Transverse colon (tissue), 4 donors: ENCODE measurements at regions not wholly inside any gene's neighbourhood (a gene's known extent, or its start where the extent isn't known, plus 50 kb on each side); places are given as distances from the start of the nearest gene placed in this dataset.

ENCODE experiments used
- DNase-seq: peaks from one replicate; pipeline ENCODE4 v3.0.0-alpha.2; 2019
- H3K27ac ChIP-seq, 4 donors: fragments of 200-600 bp; sonication (generic); 2 replicates each; pipeline ENCODE4 v1.5.1; 2016 to 2018; ENCODE audit warnings: inconsistent platforms in 4 of 4
- H3K27me3 ChIP-seq: fragments of 200-600 bp; sonication (generic); 2 replicates; pipeline ENCODE4 v1.5.1; 2017; ENCODE audit warnings: inconsistent platforms
- H3K36me3 ChIP-seq, 4 donors: fragments of 200-600 bp; sonication (generic); 2 replicates each; pipeline ENCODE4 v1.5.1; 2017 to 2019; ENCODE audit warnings: inconsistent platforms in 4 of 4
- H3K4me1 ChIP-seq, 4 donors: fragments of 200-600 bp; sonication (generic); 2 replicates each; pipeline ENCODE4 v1.5.1; 2017 to 2020; ENCODE audit warnings: inconsistent platforms in 4 of 4
- H3K4me3 ChIP-seq, 4 donors: fragments of 200-600 bp; sonication (generic); 1 replicate in 1 of 4; 2 replicates in 3 of 4; pipeline versions ENCODE4 v1.5.1 to v1.6.1; 2017 to 2019; ENCODE audit warnings: inconsistent platforms in 4 of 4
- H3K9me3 ChIP-seq, 2 donors: fragments of 200-600 bp; sonication (generic); 2 replicates each; pipeline ENCODE4 v1.5.1; 2017 to 2019; ENCODE audit warnings: inconsistent platforms in 2 of 2
- EP300 ChIP-seq: sonication (generic); formaldehyde crosslinking; IDR thresholded peaks from one replicate; pipeline ENCODE4 v1.6.1; 2017; ENCODE audit warnings: antibody characterized with exemption, low read depth
- POLR2A ChIP-seq: fragments of 450-650 bp; IDR thresholded peaks from one replicate; pipeline ENCODE4 v1.6.1; 2016; ENCODE audit warnings: antibody characterized with exemption, mild to moderate bottlenecking, moderate library complexity
- POLR2AphosphoS5 ChIP-seq, 3 donors: sonication (generic); formaldehyde crosslinking; IDR thresholded peaks; one replicate each; pipeline ENCODE4 v1.6.1; 2016; ENCODE audit warnings: antibody characterized with exemption in 3 of 3
- WGBS, 2 donors: methylation state at CpG; one replicate each; pipeline ENCODE4 v1.1.5; 2018; ENCODE audit warnings: low coverage in 1 of 2; 5-methylcytosine and 5-hydroxymethylcytosine counted together
- in situ Hi-C, 4 donors: fragments of 200-750 bp; cut with MboI; loops; one replicate each; pipeline versions ENCODE4 v1.15.0 to v1.15.1; 2017; ENCODE audit warnings: low sequenced_read_pairs in 3 of 4, low pct_ligation_motif_present in 1 of 4, low pct_unique_long_range_greater_than_20kb in 1 of 4
- intact Hi-C: fragments of 100-400 bp; cut with DNase I; formaldehyde crosslinking; loops from one replicate; pipeline ENCODE4 v1.15.1; 2023; ENCODE audit warnings: low total_unique reads
- TF ChIP-seq, protein P1 (sequence below), 5 experiments: fragments of 200-600 bp in 3 of 5; fragments of 450-650 bp in 2 of 5; sonication (generic) in 3 of 5; IDR thresholded peaks; 1 replicate in 2 of 5; 2 replicates in 3 of 5; pipeline ENCODE4 v1.5.1; 2016 to 2017; ENCODE audit warnings: antibody characterized with exemption in 5 of 5, inconsistent platforms in 3 of 5, mild to moderate bottlenecking in 2 of 5, moderate library complexity in 1 of 5

DNA sequence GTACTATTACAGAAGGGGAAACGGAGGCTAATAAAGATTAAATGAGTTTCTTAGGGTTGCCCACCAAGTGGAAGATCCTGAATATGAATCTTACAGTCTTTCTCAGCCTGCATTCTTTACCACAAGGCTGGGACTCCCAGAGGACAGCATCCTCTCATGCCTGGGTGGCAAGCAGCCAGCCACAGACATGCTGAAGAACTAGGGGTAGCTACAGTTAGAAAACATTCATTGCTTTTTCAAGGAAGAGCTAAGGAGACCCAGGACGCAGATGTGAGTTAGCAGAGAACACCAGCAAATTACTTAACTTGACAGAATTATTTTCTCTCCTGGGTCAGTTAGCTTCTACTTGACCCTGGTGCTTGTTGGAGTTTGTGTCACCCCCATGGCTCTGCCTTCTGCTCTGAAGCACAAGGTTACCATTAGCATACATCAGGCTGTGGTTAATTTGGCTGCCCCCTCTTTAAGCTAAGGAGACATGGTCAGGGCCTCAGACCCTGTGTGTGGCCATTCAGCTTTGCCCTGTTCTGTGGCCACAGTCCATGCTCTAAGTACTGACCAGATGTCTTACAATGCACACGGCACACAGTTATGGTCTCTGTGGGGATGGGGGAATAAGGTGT lies 132.3 kb upstream of the TNP1 start:
- in situ Hi-C loops (no loop called here), intact Hi-C loops (no loop called here)
- no peaks in the 10 kb centered on the region for H3K27me3 ChIP-seq
- H3K4me1 ChIP-seq, result peaks cover 0 to 12% (median 0%) of the 10 kb centered on the region in 4 donors
- peak overlapping the region in 1 of 4 donors; percentile 9 for H3K27ac ChIP-seq
- H3K9me3 ChIP-seq, result no peaks in the 10 kb centered on the region
- no peaks in the 10 kb centered on the region for H3K36me3 ChIP-seq
- no peak overlapping the region for H3K4me3 ChIP-seq
- DNase-seq, result no peak
- TF ChIP-seq POLR2AphosphoS5 (IDR thresholded peaks at IDR 0.05) (no peak), EP300 (no peak), POLR2A (no peak)
- TF ChIP-seq, protein P1, sequence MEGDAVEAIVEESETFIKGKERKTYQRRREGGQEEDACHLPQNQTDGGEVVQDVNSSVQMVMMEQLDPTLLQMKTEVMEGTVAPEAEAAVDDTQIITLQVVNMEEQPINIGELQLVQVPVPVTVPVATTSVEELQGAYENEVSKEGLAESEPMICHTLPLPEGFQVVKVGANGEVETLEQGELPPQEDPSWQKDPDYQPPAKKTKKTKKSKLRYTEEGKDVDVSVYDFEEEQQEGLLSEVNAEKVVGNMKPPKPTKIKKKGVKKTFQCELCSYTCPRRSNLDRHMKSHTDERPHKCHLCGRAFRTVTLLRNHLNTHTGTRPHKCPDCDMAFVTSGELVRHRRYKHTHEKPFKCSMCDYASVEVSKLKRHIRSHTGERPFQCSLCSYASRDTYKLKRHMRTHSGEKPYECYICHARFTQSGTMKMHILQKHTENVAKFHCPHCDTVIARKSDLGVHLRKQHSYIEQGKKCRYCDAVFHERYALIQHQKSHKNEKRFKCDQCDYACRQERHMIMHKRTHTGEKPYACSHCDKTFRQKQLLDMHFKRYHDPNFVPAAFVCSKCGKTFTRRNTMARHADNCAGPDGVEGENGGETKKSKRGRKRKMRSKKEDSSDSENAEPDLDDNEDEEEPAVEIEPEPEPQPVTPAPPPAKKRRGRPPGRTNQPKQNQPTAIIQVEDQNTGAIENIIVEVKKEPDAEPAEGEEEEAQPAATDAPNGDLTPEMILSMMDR (IDR thresholded peaks at IDR 0.05), result no peak
- 80% methylated on average over 3 of the region's 3 CpGs; no CpG with 5 or more reads in 1 of the 2 donors for WGBS, 2 donors

DNA sequence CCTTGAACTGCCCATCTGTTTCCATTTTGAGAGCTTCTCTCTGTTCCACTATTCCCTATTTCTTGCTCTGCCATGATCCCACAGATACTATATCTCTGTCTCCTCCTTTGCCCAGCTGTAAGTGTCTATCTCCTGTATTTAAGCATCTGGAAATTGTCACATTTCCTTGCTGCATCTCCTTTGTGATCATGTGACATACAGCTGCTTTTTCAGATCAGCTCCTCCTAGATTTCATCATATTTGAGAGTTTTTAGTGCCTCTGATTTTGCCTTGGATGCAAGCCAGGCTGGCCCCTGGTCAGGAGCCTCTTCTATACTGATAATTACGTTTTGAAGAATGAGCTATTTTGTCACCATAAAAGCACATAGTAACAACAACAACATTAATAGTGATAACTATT lies 131.7 kb upstream of the TNP1 start:
- DNase-seq, result no peak

DNA sequence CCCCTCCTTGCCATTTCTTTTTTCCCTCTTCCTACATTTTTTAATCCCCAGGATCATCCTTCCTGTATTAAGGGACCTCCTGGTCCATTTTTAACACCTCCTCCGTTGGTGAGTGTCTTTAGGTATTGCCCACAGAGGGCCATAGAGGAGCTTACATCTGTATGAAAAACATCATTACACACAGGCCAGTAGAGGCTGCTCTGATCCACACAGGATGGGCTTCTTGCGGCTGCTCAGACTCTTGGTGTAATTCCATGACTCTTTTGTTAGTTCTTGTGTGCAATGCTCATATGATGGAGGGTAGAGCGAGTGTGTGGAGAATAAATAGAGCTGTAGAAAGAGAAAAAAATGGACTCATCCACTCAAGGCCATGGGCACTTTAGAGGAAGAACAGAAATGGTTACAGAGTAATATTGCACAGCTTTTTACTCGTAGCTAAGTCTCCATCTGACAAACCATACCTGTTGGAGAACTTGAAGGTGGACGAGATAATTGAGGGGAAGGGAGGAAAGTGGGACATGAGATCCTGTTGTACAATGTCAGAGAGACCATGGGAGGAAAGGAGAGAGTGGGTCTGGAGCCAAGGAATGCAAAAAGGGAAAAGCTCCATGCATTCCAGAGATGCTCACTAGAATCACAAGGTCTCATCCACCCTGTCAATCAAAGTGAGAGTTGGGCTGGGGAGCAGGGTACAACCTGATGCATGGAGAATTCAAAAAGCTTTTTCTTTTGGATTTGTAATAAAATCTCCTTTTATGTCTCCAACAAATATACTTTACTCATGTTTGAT lies 129.7 kb upstream of the TNP1 start:
- TF ChIP-seq, protein P1 (IDR thresholded peaks at IDR 0.05), result no peak
- TF ChIP-seq POLR2AphosphoS5 (IDR thresholded peaks at IDR 0.05), result no peak
- TF ChIP-seq POLR2A, result no peak
- 65 to 71% methylated on average over 4 to 5 of the region's 5 CpGs for WGBS, 2 donors
- Histone ChIP-seq H3K4me3 (no peak overlapping the region), H3K27ac (no peak overlapping the region), H3K4me1 (peaks cover 0 to 12% (median 0%) of the 10 kb centered on the region in 4 donors), H3K36me3 (no peaks in the 10 kb centered on the region), H3K9me3 (no peaks in the 10 kb centered on the region), H3K27me3 (no peaks in the 10 kb centered on the region)
- intact Hi-C loops (no loop called here), in situ Hi-C loops (no loop called here)
- DNase-seq, result no peak

More for the DNA sequence above, 131.7 kb upstream of the TNP1 start:
- Histone ChIP-seq H3K4me1 (peaks cover 0 to 12% (median 0%) of the 10 kb centered on the region in 4 donors), H3K9me3 (no peaks in the 10 kb centered on the region), H3K4me3 (no peak overlapping the region), H3K36me3 (no peaks in the 10 kb centered on the region), H3K27me3 (no peaks in the 10 kb centered on the region), H3K27ac (peak overlapping the region in 1 of 4 donors; percentile 9)
- intact Hi-C loops (no loop called here), in situ Hi-C loops (no loop called here)
- 14 to 20% methylated on average over 1 of the region's 1 CpG for WGBS, 2 donors
- peak in 1 of 3 donors; percentile 40 for TF ChIP-seq POLR2AphosphoS5 (IDR thresholded peaks at IDR 0.05)
- TF ChIP-seq POLR2A, result no peak

DNA sequence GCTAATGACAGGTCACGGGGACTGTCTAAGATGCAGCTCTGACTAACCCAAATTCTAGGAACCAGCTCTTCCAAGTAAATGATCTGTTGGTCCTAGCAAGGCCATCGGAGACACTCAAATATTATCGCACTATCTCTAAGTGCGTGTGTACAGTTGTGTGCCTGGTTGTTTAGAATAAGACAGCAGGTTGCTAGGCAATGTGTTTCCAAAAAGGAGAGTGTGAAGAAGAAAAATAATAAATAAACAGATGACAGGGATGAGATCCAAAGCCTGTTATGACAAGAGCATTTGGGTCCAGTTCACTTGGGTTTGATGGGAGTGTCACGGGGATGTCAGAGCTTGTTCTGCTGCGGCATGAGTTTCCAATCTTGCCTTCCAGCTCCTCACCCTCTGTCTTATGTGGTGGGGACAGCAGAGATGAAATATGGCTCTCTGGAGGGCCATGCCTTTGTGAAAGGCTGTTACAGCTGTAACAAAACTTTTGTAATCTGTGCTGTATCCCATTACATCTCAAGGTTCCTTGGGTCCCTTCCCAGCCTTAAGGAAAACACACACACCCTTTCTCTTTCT lies 127.5 kb upstream of the TNP1 start:
- no peak for DNase-seq
- H3K9me3 ChIP-seq, result no peaks in the 10 kb centered on the region
- H3K4me1 ChIP-seq, result peaks cover 0 to 12% (median 0%) of the 10 kb centered on the region in 4 donors
- H3K36me3 ChIP-seq, result no peaks in the 10 kb centered on the region
- in situ Hi-C loops (no loop called here), intact Hi-C loops (no loop called here)
- H3K27ac ChIP-seq, result peak overlapping the region in 1 of 4 donors; percentile 21
- H3K4me3 ChIP-seq, result no peak overlapping the region
- TF ChIP-seq EP300 (no peak), POLR2AphosphoS5 (IDR thresholded peaks at IDR 0.05) (no peak), POLR2A (no peak)
- TF ChIP-seq, protein P1 (IDR thresholded peaks at IDR 0.05), result no peak
- WGBS, 2 donors, result 77 to 82% methylated on average over 3 to 6 of the region's 6 CpGs
- H3K27me3 ChIP-seq, result no peaks in the 10 kb centered on the region
